NT2/D1 (cell line): ENCODE measurements at regions not wholly inside any gene's neighbourhood (a gene's known extent, or its start where the extent isn't known, plus 50 kb on each side); places are given as distances from the start of the nearest gene placed in this dataset.

ENCODE experiments used
- YY1 ChIP-seq: IDR thresholded peaks from 2 replicates; pipeline ENCODE4 v1.6.1; 2011; ENCODE audit not compliant: insufficient read length, insufficient read depth
- ZNF274 ChIP-seq: IDR thresholded peaks from 2 replicates; pipeline ENCODE4 v1.6.1; 2011; ENCODE audit warnings: mild to moderate bottlenecking, low read depth, low read length

GRCh38 chr5:164573397-164573796 lies 1068.0 kb downstream of the MAT2B start:
- TF ChIP-seq YY1 (no peak), ZNF274 (no peak)
